ENCODE measurements at regions not wholly inside any gene's neighbourhood (a gene's known extent, or its start where the extent isn't known, plus 50 kb on each side); places are given as distances from the start of the nearest gene placed in this dataset.

DNA sequence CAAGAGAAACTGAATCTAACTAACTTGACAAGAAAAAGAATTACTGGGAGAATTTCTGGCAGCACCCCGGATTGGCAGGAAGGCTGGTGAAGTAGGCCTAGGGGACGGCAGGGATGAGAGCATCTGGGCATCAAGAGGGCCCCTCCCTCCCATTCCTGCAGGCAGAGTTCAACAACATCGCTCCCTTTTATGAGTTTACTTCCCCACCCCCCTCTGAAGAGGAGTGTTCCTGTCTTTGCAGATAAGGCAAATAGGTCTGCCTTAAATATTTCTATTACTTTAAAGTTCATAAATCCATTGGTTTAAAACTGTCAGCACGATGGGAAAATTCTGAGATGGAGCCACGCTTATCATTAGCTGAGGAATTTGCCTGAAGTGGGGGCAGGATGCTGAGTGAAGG is 168.7 kb downstream of the TBX5 start:
- no peak for TF ChIP-seq POLR2A (IDR thresholded peaks at IDR 0.05)
- TF ChIP-seq EP300 (IDR thresholded peaks at IDR 0.05; ENCODE audit: low read depth): no peak

All from transverse colon (tissue), 1 donor.